Globus pallidus (tissue), 1 donor: ENCODE measurements at regions not wholly inside any gene's neighbourhood (a gene's known extent, or its start where the extent isn't known, plus 50 kb on each side); places are given as distances from the start of the nearest gene placed in this dataset.
"Not testable (repeated sequence)": the region's sequence is repeated elsewhere in the genome, so short reads cannot be mapped to it uniquely, and the experiment has no call there.

Experiments
- DNase-seq: peaks from one replicate; pipeline ENCODE4 v3.0.0-alpha.2; 2015; ENCODE audit warnings: low spot score

DNA sequence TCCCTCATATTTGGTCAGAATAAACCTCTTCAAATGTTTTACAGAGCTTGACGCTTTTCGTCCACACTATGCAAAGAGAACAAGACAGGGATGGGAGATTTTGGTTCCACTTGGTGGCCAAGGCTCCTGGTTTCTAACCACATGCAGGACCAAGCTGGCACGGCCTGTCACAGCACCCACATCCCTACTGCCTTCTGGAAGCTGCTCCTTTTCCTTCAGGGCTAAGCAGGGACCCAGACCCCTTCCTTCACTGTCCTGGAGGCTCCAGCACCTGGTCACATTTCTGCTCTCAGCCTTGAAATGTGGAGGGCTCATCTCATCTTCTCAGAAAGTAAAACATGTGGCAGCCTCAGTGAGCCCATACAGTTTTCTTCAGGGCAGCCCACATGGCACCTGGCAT, 50.4 kb upstream of the ARHGEF7 start:
- DNase-seq: no peak

- no peak for DNase-seq
Observed at GRCh38 chr13:111062966-111063365, 52.1 kb upstream of the ARHGEF7 start.

- DNase-seq: no peak
Observed at GRCh38 chr13:111062305-111062704, 52.8 kb upstream of the ARHGEF7 start.

- DNase-seq: no peak
Observed at GRCh38 chr13:111061358-111062045, 53.6 kb upstream of the ARHGEF7 start.

DNA sequence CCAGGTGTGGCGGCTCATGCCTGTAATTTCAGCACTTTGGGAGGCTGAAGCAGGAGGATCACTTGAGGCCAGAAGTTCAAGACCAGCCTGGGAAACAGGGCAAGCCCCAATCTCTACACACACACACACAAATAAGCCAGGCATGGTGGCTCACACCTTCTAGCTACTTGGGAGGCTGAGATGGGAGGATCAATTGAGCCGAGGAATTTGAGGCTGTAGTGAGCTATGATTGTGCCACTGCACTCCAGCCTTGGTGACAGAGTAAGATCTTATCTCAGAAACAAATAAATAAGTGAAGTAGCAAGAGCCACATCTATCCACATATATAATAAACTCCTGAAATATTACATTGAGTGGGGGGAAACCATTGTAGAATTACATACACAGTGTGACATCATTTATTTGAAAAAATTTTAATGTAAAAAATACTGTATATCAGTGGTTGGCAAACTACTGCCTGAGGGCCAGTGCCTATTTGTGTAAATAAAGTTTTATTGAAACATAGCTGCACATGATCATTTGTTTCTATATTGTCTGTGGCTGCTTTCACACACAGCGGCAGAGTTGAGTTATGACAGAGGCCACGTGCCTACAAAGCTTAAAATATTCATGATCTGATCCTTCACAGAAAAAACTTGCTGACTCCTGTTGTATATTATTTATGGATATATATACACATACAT, 54.7 kb upstream of the ARHGEF7 start:
- no peak for DNase-seq

- no peak for DNase-seq
Observed at GRCh38 chr13:111058796-111059506, 56.2 kb upstream of the ARHGEF7 start.

- not testable (repeated sequence) for DNase-seq
Observed at GRCh38 chr13:111058339-111058738, 56.8 kb upstream of the ARHGEF7 start.

GRCh38 chr13:111051726-111052232, 63.3 kb upstream of the ARHGEF7 start:
- DNase-seq: not testable (repeated sequence)

DNA sequence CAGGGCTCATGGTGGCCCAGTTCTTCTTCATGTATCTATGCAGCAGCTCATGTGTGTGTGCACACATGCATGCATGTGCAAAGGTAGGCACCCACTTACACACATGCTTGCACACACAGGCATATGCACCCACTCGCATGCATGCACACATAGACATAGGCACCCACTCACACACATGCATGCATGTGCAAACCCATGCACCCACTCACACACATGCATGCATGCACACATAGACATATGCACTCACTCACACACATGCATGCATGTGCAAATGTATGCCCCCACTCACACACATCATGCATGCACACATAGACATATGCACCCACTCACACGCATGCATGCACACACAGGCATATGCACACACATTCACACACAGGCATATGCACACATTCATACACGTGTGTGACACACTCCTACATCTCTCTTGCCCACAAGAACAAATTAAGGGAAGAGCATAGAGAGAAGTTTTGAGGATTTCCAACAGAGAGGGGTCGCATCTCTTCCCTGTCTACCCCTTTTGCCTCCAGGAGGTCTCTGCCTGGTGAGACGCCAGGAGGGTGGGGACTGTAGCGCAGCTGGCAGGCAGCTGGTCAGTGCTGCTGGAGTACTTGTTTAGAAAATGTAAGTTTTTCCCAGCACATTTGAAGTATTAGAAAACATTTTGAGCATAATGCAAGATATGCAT, 63.9 kb upstream of the ARHGEF7 start:
- DNase-seq: no peak

GRCh38 chr13:111050539-111050879, 64.6 kb upstream of the ARHGEF7 start:
- no peak for DNase-seq

- DNase-seq: peak; percentile 36
Observed at GRCh38 chr13:111049791-111050538, 65.1 kb upstream of the ARHGEF7 start.

DNA sequence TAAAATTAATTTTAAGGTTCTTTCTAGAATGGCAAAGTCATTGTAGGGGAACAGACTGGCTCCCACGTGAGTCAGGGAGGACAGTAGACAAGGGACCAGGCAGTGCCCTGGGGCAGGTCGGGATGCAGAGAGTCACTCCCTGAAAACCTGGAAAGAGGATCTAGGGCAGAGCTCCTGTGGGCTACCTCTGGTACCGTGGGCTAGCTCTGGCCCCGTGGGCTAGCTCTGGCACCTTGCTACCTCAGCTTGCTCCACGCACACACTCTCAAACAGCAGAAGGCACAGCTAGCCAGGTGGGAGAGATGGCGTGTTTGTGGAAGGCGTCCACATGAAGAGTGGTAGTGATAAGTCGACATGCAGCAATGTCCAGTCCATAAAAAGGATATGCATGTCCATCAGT, 66.7 kb upstream of the ARHGEF7 start:
- no peak for DNase-seq

DNA sequence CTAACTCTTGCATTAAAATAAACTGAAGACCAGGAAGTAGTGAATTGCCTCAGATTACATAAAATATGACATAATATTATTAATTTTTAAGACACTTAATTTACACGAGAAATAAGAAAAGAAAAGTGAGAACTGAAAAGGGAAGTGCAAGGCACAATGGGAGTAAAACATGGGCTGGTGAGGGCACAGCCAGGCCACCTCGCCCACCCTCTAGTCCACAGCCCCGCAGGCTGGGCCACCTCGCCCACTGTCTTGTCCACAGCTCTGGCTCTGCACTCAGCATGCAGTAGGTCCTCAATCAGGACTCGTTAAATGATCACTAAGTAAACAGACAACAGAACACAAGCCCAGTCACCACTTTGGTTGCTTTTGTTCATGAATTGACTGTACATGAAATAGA, 67.8 kb upstream of the ARHGEF7 start:
- no peak for DNase-seq

- peak; percentile 35 for DNase-seq
Observed at GRCh38 chr13:111046590-111047141, 68.4 kb upstream of the ARHGEF7 start.

- no peak for DNase-seq
Observed at GRCh38 chr13:111045170-111045569, 69.9 kb upstream of the ARHGEF7 start.

- DNase-seq: no peak
Observed at GRCh38 chr13:111044087-111044830, 70.9 kb upstream of the ARHGEF7 start.

DNA sequence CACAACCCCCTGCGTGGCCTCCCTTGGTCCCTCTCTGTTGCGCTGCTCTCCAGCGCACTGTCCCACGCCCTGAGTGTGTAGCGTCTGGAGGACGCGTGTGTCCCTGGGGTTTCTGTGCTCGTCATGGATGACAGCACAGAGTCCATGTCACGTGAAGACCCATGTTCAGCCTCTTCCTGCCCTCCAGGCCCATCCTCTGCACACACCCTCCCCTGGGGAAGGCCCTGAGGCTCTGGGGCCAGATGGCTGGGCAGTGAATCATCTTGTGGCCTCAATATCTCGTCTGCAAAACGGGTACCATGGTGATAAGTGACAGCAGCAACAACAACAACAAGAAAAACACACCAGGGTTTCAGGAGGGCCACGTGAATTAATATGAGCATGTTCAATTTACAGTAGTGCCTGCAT, 71.5 kb upstream of the ARHGEF7 start:
- no peak for DNase-seq

DNA sequence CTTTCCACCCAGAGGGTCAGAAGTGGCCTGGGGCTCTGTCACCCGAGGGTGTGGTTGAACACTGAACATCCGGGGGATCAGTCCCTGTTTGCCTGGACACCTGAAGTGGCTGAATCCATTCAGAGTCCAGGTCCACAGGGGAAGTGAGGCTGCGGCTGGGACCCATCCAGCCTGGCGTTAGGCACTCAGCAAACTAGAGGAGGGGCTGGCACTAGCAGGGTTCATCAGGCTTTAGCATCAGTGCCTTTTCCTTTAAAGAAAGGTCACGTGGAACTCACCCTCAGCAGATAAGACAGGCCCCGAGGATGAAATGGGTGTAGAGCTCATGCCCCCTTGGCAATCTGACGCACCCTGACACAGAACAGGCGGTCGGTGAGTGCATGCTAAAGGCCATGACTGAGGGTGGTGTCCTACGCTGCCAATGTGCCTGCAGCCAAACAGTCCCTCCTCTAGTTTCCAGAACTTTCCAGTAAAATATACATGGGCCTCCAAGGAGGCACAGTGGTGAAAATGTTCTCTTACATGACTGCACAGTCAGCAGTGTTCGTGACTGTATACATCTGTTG, 72.4 kb upstream of the ARHGEF7 start:
- no peak for DNase-seq

DNA sequence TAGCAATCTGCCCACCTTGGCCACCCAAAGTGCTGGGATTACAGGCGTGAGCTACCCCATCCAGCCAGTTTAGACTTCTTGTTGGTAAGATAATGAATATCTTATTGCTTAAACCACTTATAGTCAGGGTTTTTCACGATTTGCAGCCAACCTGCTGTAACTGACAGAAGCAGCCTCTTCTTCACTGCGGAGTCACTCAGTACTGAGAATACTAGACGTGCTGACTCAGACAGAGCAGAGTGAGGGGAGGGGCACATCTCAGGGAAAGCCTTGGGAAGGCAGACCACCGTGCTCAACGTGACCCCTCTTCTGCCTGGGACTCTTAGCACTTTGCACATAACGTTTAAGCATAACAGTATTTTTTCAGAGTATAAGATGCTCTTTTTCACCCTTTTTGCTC, 74.3 kb upstream of the ARHGEF7 start:
- no peak for DNase-seq

- DNase-seq: no peak
Observed at GRCh38 chr13:111039735-111040134, 75.4 kb upstream of the ARHGEF7 start.
